Epithelial cell of proximal tubule (primary cell): ENCODE measurements at regions not wholly inside any gene's neighbourhood (a gene's known extent, or its start where the extent isn't known, plus 50 kb on each side); places are given as distances from the start of the nearest gene placed in this dataset.

Experiments used
- DNase-seq: peaks from one replicate; pipeline ENCODE4 v3.0.0-alpha.2; 2011; ENCODE audit warnings: low read depth
- H3K4me3 ChIP-seq: 2 replicates; pipeline ENCODE4 v1.5.1; 2011; ENCODE audit warnings: low read depth, mild to moderate bottlenecking, low read length
- TF ChIP-seq, protein P1 (sequence below): conservative IDR thresholded peaks from 2 replicates; pipeline ENCODE4 v1.5.1; 2012; ENCODE audit warnings: low read depth, mild to moderate bottlenecking, low read length

DNA sequence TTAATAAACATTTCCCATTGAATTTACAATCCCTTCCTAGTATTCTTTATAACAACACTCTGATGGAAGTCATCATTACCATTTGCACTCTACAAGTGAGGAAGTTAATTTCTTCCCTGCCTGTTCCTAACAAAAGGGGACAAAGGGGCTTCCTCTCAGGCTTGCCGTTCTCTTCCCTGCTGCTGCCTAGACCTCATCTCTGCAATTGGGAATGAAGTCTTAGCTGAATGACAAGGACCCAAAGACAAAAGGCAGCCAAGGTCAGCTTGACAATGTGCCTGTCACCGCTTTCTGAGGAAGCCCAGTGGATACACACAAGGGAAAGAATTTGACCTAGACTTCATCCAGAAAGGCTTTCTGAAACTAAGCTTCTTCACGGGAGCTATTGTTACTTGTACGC lies 416.4 kb downstream of the CMPK2 start:
- no peak for DNase-seq
- H3K4me3 ChIP-seq = no peak overlapping the region
- TF ChIP-seq, protein P1, sequence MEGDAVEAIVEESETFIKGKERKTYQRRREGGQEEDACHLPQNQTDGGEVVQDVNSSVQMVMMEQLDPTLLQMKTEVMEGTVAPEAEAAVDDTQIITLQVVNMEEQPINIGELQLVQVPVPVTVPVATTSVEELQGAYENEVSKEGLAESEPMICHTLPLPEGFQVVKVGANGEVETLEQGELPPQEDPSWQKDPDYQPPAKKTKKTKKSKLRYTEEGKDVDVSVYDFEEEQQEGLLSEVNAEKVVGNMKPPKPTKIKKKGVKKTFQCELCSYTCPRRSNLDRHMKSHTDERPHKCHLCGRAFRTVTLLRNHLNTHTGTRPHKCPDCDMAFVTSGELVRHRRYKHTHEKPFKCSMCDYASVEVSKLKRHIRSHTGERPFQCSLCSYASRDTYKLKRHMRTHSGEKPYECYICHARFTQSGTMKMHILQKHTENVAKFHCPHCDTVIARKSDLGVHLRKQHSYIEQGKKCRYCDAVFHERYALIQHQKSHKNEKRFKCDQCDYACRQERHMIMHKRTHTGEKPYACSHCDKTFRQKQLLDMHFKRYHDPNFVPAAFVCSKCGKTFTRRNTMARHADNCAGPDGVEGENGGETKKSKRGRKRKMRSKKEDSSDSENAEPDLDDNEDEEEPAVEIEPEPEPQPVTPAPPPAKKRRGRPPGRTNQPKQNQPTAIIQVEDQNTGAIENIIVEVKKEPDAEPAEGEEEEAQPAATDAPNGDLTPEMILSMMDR = no peak

- TF ChIP-seq, protein P1 = peak; percentile 25
- no peak for DNase-seq
- H3K4me3 ChIP-seq = no peak overlapping the region
Measured at GRCh38 chr2:6452702-6453481, 412.8 kb downstream of the CMPK2 start.

- no peak for DNase-seq
- TF ChIP-seq, protein P1 = no peak
- no peak overlapping the region for H3K4me3 ChIP-seq
Measured at GRCh38 chr2:6454286-6454990, 411.3 kb downstream of the CMPK2 start.

- DNase-seq = no peak
- no peak overlapping the region for H3K4me3 ChIP-seq
- TF ChIP-seq, protein P1 = no peak
Measured at GRCh38 chr2:6459138-6459537, 406.6 kb downstream of the CMPK2 start.

- TF ChIP-seq, protein P1 = no peak
- no peak for DNase-seq
- no peak overlapping the region for H3K4me3 ChIP-seq
Measured at GRCh38 chr2:6470518-6470917, 395.2 kb downstream of the CMPK2 start.

DNA sequence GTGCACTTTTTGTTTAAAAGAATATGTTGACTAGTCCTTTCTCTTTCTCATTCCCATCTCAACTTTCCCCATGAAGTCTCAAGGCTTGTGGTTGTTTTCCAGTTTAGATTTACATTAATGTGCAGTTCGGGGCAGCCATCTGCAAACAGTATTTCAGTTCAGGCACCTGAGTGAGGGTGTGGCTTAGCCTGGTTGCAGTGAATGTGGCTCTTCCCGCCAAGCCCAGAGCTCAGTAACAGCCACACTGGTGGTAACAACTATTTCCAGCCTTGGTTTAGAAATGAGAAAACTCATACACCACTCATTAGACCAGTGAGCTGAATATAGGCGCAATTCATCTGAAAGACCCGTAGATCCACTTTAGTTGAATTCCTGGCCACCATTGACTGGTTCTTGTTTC lies 394.3 kb downstream of the CMPK2 start:
- TF ChIP-seq, protein P1 = no peak
- no peak for DNase-seq
- H3K4me3 ChIP-seq = no peak overlapping the region
